ENCODE measurements at regions not wholly inside any gene's neighbourhood (a gene's known extent, or its start where the extent isn't known, plus 50 kb on each side); places are given as distances from the start of the nearest gene placed in this dataset.

DNA sequence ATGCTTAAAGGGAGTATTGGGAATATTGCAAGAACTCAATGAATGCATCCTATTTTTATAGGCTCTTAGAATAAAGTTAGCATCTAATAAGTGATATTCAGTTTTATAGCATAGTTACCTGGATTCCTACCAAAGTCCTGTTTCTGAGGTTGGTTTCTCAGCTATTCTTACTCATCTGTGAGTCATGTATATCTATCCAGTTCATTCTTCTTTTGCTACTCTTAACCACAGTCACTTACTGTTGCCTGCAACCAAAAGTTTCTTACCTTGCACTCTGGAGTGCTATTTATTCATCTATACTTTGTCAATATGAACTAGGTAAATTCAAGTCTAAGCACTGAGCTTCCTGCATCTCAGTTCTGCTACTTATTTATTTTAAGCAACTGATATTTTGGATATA, 322.5 kb downstream of the HS3ST1 start:
- no peak overlapping the region for H3K9ac ChIP-seq (ENCODE audit: low read length)
- no peaks in the 10 kb centered on the region for H3K9me2 ChIP-seq (replicated peaks; ENCODE audit: insufficient read depth, low read length)
- no peaks in the 10 kb centered on the region for H3K36me3 ChIP-seq (ENCODE audit: insufficient read depth, low read length)
- DNase-seq: no peak
- H3K4me3 ChIP-seq (ENCODE audit: low read length): no peak overlapping the region
- no peaks in the 10 kb centered on the region for H4K20me1 ChIP-seq (ENCODE audit: insufficient read depth, low read depth, low read length)
- no peak overlapping the region for H3K4me2 ChIP-seq (ENCODE audit: low read depth, low read length, poor library complexity, severe bottlenecking)
- H2AFZ ChIP-seq (ENCODE audit: low read length): no peak overlapping the region
- no peak overlapping the region for H3K27ac ChIP-seq (ENCODE audit: low read length)
- H3K79me2 ChIP-seq (ENCODE audit: low read length): no peaks in the 10 kb centered on the region
- H3K27me3 ChIP-seq (ENCODE audit: low read length): no peaks in the 10 kb centered on the region
- H3K4me1 ChIP-seq (ENCODE audit: low read length): no peaks in the 10 kb centered on the region
- peaks cover 27% of the 10 kb centered on the region for H3K9me3 ChIP-seq (ENCODE audit: low read length)

DNA sequence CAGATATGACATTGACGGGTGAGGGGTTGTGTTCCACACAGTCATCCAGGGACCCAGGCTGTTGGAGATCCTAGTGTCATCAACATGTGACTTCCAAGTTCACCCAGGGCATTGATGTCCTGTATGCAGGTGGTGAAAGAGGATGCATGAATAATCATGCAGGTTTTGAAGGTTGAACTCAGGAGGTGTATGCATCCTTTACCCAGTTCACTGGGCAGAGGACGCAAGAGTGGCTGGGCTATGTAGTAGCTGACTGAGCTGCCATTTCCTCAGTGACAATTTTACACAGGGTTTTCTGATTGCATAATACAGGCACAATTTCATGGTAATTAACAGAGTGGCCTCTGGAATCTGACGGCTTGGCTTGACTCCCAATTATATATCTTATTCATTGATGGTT, 323.0 kb downstream of the HS3ST1 start:
- no peaks in the 10 kb centered on the region for H3K36me3 ChIP-seq (ENCODE audit: insufficient read depth, low read length)
- no peaks in the 10 kb centered on the region for H4K20me1 ChIP-seq (ENCODE audit: insufficient read depth, low read depth, low read length)
- no peak overlapping the region for H2AFZ ChIP-seq (ENCODE audit: low read length)
- H3K27me3 ChIP-seq (ENCODE audit: low read length): no peaks in the 10 kb centered on the region
- no peaks in the 10 kb centered on the region for H3K9me2 ChIP-seq (replicated peaks; ENCODE audit: insufficient read depth, low read length)
- H3K27ac ChIP-seq (ENCODE audit: low read length): no peak overlapping the region
- H3K79me2 ChIP-seq (ENCODE audit: low read length): no peaks in the 10 kb centered on the region
- H3K4me3 ChIP-seq (ENCODE audit: low read length): no peak overlapping the region
- H3K4me2 ChIP-seq (ENCODE audit: low read depth, low read length, poor library complexity, severe bottlenecking): no peak overlapping the region
- H3K9me3 ChIP-seq (ENCODE audit: low read length): peaks cover 26% of the 10 kb centered on the region
- no peaks in the 10 kb centered on the region for H3K4me1 ChIP-seq (ENCODE audit: low read length)
- DNase-seq: no peak
- H3K9ac ChIP-seq (ENCODE audit: low read length): no peak overlapping the region

DNA sequence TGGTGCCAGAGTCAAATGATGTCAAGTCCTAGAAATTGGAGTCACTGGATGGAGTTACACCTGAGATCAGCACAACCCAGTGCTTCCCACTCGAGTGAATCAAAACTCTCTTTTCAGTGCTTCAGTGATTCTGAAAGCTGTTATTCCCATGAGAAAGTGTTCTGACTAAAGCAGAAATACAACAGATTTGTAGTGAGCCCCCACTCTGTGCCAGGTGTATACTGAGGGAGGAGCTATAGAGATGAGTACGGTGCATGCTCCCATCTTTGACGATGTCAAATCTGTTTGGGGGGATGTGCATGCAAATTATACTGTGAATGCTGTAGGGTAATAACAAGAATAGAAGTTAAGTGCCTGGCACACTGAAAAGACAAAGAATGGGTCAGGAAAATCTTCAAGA, 330.2 kb downstream of the HS3ST1 start:
- H3K79me2 ChIP-seq (ENCODE audit: low read length): no peaks in the 10 kb centered on the region
- no peaks in the 10 kb centered on the region for H3K36me3 ChIP-seq (ENCODE audit: insufficient read depth, low read length)
- DNase-seq: no peak
- H3K9me3 ChIP-seq (ENCODE audit: low read length): peaks cover 14% of the 10 kb centered on the region
- H3K4me1 ChIP-seq (ENCODE audit: low read length): no peaks in the 10 kb centered on the region
- no peaks in the 10 kb centered on the region for H4K20me1 ChIP-seq (ENCODE audit: insufficient read depth, low read depth, low read length)
- no peak overlapping the region for H2AFZ ChIP-seq (ENCODE audit: low read length)
- no peak overlapping the region for H3K4me3 ChIP-seq (ENCODE audit: low read length)
- no peaks in the 10 kb centered on the region for H3K27me3 ChIP-seq (ENCODE audit: low read length)
- H3K9ac ChIP-seq (ENCODE audit: low read length): no peak overlapping the region
- H3K27ac ChIP-seq (ENCODE audit: low read length): no peak overlapping the region
- no peak overlapping the region for H3K4me2 ChIP-seq (ENCODE audit: low read depth, low read length, poor library complexity, severe bottlenecking)
- H3K9me2 ChIP-seq (replicated peaks; ENCODE audit: insufficient read depth, low read length): no peaks in the 10 kb centered on the region

DNA sequence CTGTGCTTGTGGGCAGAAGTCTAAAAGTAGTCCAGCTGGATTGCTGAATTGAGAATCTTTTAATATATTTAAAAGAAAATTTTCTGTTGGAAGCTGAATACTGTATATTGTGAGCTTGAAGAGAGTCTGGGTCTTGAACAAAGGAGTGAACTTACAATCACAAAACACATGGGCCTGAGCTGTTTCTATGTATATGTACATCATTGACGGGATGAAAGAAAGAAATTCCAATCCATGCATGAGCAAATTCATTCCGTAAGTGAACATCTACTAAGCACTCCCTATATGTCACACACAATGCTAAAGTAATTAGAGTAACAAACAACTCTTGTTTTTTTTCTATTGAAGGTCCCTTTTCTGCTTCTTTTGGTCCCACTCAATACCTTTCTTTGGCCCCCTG, 331.0 kb downstream of the HS3ST1 start:
- Histone ChIP-seq H3K27me3 (ENCODE audit: low read length) (no peaks in the 10 kb centered on the region), H3K79me2 (ENCODE audit: low read length) (no peaks in the 10 kb centered on the region), H3K4me1 (ENCODE audit: low read length) (no peaks in the 10 kb centered on the region), H2AFZ (ENCODE audit: low read length) (no peak overlapping the region), H4K20me1 (ENCODE audit: insufficient read depth, low read depth, low read length) (no peaks in the 10 kb centered on the region), H3K27ac (ENCODE audit: low read length) (no peak overlapping the region), H3K4me2 (ENCODE audit: low read depth, low read length, poor library complexity, severe bottlenecking) (no peak overlapping the region), H3K4me3 (ENCODE audit: low read length) (no peak overlapping the region), H3K9ac (ENCODE audit: low read length) (no peak overlapping the region), H3K36me3 (ENCODE audit: insufficient read depth, low read length) (no peaks in the 10 kb centered on the region), H3K9me3 (ENCODE audit: low read length) (peaks cover 18% of the 10 kb centered on the region), H3K9me2 (replicated peaks; ENCODE audit: insufficient read depth, low read length) (no peaks in the 10 kb centered on the region)
- no peak for DNase-seq

DNA sequence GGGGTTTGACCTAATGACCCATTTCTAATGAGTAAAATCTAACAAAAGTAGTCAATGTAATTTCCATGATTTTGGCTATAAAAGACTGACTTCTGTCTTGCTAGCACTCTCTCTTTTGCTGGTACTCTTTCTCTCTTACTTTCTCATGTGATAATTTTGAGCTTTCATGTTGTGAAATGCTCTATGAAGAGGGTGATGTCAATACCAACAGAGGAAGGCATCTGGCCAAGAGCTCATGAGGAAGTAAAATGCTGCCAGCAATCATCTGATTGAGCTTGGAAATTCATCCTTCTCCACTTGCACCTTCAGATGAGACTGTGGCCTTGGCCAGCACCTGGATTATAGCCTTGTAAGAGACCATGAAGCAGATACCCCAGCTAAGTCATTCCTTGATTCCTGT, 347.7 kb downstream of the HS3ST1 start:
- no peak overlapping the region for H2AFZ ChIP-seq (ENCODE audit: low read length)
- no peak for DNase-seq
- no peaks in the 10 kb centered on the region for H3K27me3 ChIP-seq (ENCODE audit: low read length)

DNA sequence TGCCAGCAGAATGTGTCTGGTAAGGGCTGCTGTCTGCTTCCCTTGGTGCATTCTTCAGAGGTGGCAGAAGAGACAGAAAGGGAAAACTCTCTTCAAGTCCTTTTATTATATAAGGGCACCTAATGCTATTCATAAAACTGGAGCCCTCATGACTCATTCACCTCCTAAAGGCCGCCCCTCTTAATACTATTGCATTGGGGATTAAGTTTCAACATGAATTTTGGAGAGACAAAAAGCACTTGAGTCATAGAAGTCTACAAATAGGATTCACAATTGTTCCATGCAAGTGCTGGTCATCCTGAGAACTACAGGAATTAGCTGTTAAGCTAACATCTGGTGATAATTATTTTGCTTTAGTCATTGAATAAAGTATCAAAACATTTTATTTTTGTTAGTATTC, 349.5 kb downstream of the HS3ST1 start:
- H3K4me2 ChIP-seq (ENCODE audit: low read depth, low read length, poor library complexity, severe bottlenecking): no peak overlapping the region
- H3K9me3 ChIP-seq (ENCODE audit: low read length): peaks cover 12% of the 10 kb centered on the region
- DNase-seq: no peak
- no peak overlapping the region for H3K9ac ChIP-seq (ENCODE audit: low read length)
- no peaks in the 10 kb centered on the region for H3K27me3 ChIP-seq (ENCODE audit: low read length)
- no peak overlapping the region for H3K4me3 ChIP-seq (ENCODE audit: low read length)
- H3K9me2 ChIP-seq (replicated peaks; ENCODE audit: insufficient read depth, low read length): no peaks in the 10 kb centered on the region
- no peak overlapping the region for H2AFZ ChIP-seq (ENCODE audit: low read length)
- H3K36me3 ChIP-seq (ENCODE audit: insufficient read depth, low read length): no peaks in the 10 kb centered on the region
- no peaks in the 10 kb centered on the region for H4K20me1 ChIP-seq (ENCODE audit: insufficient read depth, low read depth, low read length)
- H3K27ac ChIP-seq (ENCODE audit: low read length): no peak overlapping the region
- H3K79me2 ChIP-seq (ENCODE audit: low read length): no peaks in the 10 kb centered on the region
- no peaks in the 10 kb centered on the region for H3K4me1 ChIP-seq (ENCODE audit: low read length)

More for the DNA sequence above, 347.7 kb downstream of the HS3ST1 start:
- Histone ChIP-seq H3K4me1 (ENCODE audit: low read length) (no peaks in the 10 kb centered on the region), H3K9ac (ENCODE audit: low read length) (no peak overlapping the region), H4K20me1 (ENCODE audit: insufficient read depth, low read depth, low read length) (no peaks in the 10 kb centered on the region), H3K27ac (ENCODE audit: low read length) (no peak overlapping the region), H3K9me3 (ENCODE audit: low read length) (peaks cover 28% of the 10 kb centered on the region), H3K4me3 (ENCODE audit: low read length) (no peak overlapping the region), H3K4me2 (ENCODE audit: low read depth, low read length, poor library complexity, severe bottlenecking) (no peak overlapping the region), H3K9me2 (replicated peaks; ENCODE audit: insufficient read depth, low read length) (no peaks in the 10 kb centered on the region), H3K79me2 (ENCODE audit: low read length) (no peaks in the 10 kb centered on the region), H3K36me3 (ENCODE audit: insufficient read depth, low read length) (no peaks in the 10 kb centered on the region)

DNA sequence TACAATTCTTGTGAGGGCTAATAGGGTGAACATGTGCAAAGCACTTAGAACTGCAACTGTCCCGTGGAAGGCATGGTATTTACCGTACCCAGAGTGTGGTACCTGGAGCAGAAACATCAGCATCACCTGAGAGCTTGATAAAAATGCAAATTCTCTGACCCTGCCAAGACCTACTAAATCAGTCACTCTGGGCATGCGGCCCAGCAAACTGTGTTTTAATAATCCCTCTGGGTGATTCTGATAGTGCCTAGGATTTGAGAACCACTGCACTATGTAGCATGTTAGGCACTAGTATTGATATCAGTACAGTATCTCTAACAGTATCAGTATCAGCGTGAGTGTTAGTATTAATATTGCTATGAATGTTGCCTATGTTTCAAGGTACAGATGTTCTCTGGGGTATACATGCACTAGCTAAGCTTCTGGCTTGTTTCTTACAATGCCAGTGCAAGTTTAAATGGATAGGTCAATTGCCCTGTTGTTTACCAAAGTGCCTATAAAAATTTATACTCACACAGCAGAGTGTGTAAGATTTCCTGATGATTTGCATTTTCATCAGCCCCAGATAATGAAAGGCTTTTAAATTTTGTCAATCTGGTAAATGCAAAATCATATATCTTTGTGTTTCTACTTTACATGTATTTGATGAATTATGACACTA, 354.0 kb downstream of the HS3ST1 start:
- no peak for DNase-seq
- H4K20me1 ChIP-seq (ENCODE audit: insufficient read depth, low read depth, low read length): no peaks in the 10 kb centered on the region
- H3K9me2 ChIP-seq (replicated peaks; ENCODE audit: insufficient read depth, low read length): no peaks in the 10 kb centered on the region
- H3K4me2 ChIP-seq (ENCODE audit: low read depth, low read length, poor library complexity, severe bottlenecking): no peak overlapping the region
- peaks cover 3% of the 10 kb centered on the region; the same call in 1 of the 2 replicates for H3K9me3 ChIP-seq (ENCODE audit: low read length)
- no peaks in the 10 kb centered on the region for H3K27me3 ChIP-seq (ENCODE audit: low read length)
- H2AFZ ChIP-seq (ENCODE audit: low read length): no peak overlapping the region
- no peak overlapping the region for H3K9ac ChIP-seq (ENCODE audit: low read length)
- H3K79me2 ChIP-seq (ENCODE audit: low read length): no peaks in the 10 kb centered on the region
- no peaks in the 10 kb centered on the region for H3K4me1 ChIP-seq (ENCODE audit: low read length)
- H3K4me3 ChIP-seq (ENCODE audit: low read length): no peak overlapping the region
- no peak overlapping the region for H3K27ac ChIP-seq (ENCODE audit: low read length)
- H3K36me3 ChIP-seq (ENCODE audit: insufficient read depth, low read length): no peaks in the 10 kb centered on the region

DNA sequence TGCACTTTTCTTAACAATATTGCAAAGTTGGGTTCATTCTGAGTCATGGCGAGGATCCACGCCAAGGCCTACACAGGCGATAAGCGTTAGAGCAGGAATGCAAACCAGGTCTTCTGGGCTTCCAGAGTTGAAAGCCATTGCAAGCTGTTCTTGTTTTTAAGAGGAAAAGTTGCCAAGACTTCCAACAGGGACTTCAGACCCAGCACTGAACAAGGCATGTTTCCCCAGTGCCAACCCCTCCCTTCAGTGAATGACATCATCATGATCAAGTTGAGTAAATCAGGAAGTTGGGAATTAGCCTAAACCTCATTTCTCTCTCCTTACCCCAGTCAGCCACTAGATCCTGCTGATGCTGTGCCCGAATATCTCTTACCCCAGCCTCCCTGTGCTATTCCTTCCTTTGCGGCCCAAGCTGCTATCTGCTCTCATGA, 355.1 kb downstream of the HS3ST1 start:
- peaks cover 3% of the 10 kb centered on the region; the same call in 1 of the 2 replicates for H3K9me3 ChIP-seq (ENCODE audit: low read length)
- H3K9ac ChIP-seq (ENCODE audit: low read length): no peak overlapping the region
- no peak overlapping the region for H3K4me3 ChIP-seq (ENCODE audit: low read length)
- no peaks in the 10 kb centered on the region for H3K4me1 ChIP-seq (ENCODE audit: low read length)
- H3K79me2 ChIP-seq (ENCODE audit: low read length): no peaks in the 10 kb centered on the region
- no peaks in the 10 kb centered on the region for H3K36me3 ChIP-seq (ENCODE audit: insufficient read depth, low read length)
- H3K27ac ChIP-seq (ENCODE audit: low read length): no peak overlapping the region
- no peak overlapping the region for H2AFZ ChIP-seq (ENCODE audit: low read length)
- no peaks in the 10 kb centered on the region for H3K9me2 ChIP-seq (replicated peaks; ENCODE audit: insufficient read depth, low read length)
- no peak overlapping the region for H3K4me2 ChIP-seq (ENCODE audit: low read depth, low read length, poor library complexity, severe bottlenecking)
- no peak for DNase-seq
- no peaks in the 10 kb centered on the region for H3K27me3 ChIP-seq (ENCODE audit: low read length)
- no peaks in the 10 kb centered on the region for H4K20me1 ChIP-seq (ENCODE audit: insufficient read depth, low read depth, low read length)
